AG10803 (cell line): ENCODE measurements at regions not wholly inside any gene's neighbourhood (a gene's known extent, or its start where the extent isn't known, plus 50 kb on each side); places are given as distances from the start of the nearest gene placed in this dataset.

ENCODE experiments used
- DNase-seq: peaks from one replicate; pipeline ENCODE4 v3.0.0; 2010; ENCODE audit warnings: low read depth
- H3K4me3 ChIP-seq: 2 replicates; pipeline ENCODE4 v1.5.1; 2011; ENCODE audit warnings: mild to moderate bottlenecking, low read length, control low read depth
- CTCF ChIP-seq: conservative IDR thresholded peaks from 2 replicates; pipeline ENCODE4 v1.5.1; 2011; ENCODE audit warnings: mild to moderate bottlenecking, low read length, control low read depth, inconsistent platforms

GRCh38 chr16:64641343-64641742, 480.5 kb downstream of the CDH11 start:
- TF ChIP-seq CTCF = no peak

GRCh38 chr16:64638766-64639165, 483.1 kb downstream of the CDH11 start:
- no peak overlapping the region for H3K4me3 ChIP-seq
- no peak for DNase-seq
- TF ChIP-seq CTCF = no peak

More at GRCh38 chr16:64641343-64641742, 480.5 kb downstream of the CDH11 start:
- DNase-seq = no peak
- no peak overlapping the region for H3K4me3 ChIP-seq

- TF ChIP-seq CTCF = no peak
- H3K4me3 ChIP-seq = no peak overlapping the region
- peak; percentile 23 for DNase-seq
Measured at GRCh38 chr16:64629622-64630021, 492.2 kb downstream of the CDH11 start.

- DNase-seq = no peak
- no peak for TF ChIP-seq CTCF
Measured at GRCh38 chr16:64627781-64628180, 494.1 kb downstream of the CDH11 start.

GRCh38 chr16:64627288-64627687, 494.6 kb downstream of the CDH11 start:
- no peak overlapping the region for H3K4me3 ChIP-seq
- no peak for DNase-seq
- no peak for TF ChIP-seq CTCF

More at GRCh38 chr16:64627781-64628180, 494.1 kb downstream of the CDH11 start:
- H3K4me3 ChIP-seq = no peak overlapping the region

GRCh38 chr16:64626776-64627175, 495.1 kb downstream of the CDH11 start:
- DNase-seq = peak; percentile 33

More at GRCh38 chr16:64626776-64627175, 495.1 kb downstream of the CDH11 start:
- H3K4me3 ChIP-seq = no peak overlapping the region
- TF ChIP-seq CTCF = no peak
